IPS-18c (cell line): ENCODE measurements at regions not wholly inside any gene's neighbourhood (a gene's known extent, or its start where the extent isn't known, plus 50 kb on each side); places are given as distances from the start of the nearest gene placed in this dataset.

Source experiments
- H3K4me3 ChIP-seq: 2 replicates; pipeline ENCODE4 v1.7.0; 2013; ENCODE audit warnings: low read depth, mild to moderate bottlenecking, low read length, moderate library complexity; ENCODE audit not compliant: insufficient read depth
- H3K9me3 ChIP-seq: one replicate; pipeline ENCODE4 v1.6.1; 2013; ENCODE audit warnings: mild to moderate bottlenecking, low read length, moderate library complexity; ENCODE audit not compliant: control insufficient read depth, insufficient read depth

DNA sequence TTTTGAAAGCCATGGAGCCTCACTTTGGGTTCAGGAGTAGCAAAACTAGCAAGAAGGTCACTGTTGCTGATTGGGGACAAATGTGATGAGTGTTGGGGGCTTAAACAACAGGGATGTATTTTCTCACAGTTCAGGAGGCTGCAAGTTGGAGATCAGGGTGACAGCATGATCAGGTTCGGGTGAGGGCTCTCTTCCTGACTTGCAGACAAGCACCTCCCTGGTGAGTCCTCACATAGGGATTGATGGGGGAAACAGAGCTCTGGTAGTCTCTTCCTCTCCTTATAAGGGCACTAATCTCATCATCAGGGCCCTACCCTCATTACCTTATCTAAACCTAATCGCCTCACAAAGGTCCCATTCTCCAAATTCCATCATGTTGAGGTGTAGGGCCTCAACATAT is 179.2 kb downstream of the TSHZ3 start:
- Histone ChIP-seq H3K9me3 (no peaks in the 10 kb centered on the region), H3K4me3 (no peak overlapping the region)

DNA sequence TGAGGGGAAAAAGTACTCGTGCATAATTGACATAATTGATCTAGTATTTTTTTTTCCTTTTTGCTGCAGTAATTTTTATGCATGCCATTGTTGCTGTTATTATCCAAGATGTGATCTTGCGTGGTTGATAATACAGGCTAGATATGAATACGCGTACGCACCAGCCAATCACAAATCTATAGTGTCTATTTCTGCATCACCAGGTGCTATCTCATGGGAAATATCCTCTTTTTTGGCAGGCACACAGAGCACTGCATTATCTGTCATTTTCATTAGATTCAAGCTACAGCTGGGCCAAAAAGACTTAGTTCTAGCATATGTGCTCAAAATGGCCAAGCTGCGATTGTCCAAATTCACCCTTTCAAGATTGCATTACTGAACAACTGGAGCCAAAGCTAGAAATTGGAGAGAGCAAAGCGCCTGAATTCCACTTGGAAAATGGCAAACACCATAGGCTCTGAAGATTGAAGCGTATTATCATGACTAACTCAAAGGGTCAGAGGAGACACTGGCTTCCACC is 181.1 kb downstream of the TSHZ3 start:
- no peaks in the 10 kb centered on the region for H3K9me3 ChIP-seq
- no peak overlapping the region for H3K4me3 ChIP-seq

DNA sequence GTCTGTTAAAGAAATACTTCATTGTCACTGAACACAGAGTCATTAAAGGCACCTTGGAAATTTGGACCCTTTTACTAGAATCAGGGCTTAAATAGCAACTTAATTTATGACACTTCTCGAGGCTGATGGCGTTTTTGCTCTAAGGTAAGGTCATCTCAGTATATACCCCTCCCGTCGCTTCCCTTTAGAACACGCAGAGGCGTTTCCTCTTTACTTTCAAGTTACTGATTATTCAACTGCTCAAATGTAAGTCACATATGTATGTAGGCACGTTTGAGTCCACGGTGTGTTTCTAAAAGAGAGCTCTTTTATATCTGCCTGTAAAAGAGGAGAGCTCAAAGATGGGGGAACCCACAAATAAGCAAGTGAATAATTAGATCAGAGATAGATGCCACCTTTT is 181.5 kb downstream of the TSHZ3 start:
- H3K9me3 ChIP-seq: no peaks in the 10 kb centered on the region
- H3K4me3 ChIP-seq: no peak overlapping the region

DNA sequence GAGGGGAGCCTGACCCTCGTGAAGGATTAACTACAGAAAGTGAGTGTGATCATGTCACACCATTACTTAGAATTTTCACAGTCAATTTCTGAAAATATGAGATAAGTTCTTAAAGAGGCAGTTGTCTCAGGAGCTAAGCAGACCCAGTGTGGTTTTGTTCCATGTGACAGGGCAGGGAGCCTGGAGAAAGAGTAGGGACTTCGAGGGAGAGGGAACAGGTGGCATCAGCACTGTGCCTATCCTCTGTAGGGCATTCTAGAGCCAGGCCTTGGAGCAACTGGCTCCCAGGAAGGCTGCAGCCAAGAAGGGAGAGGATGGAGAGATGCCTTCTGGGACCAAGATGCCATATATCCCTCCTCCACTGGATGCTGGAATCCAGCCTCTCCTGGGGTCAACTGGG is 183.0 kb downstream of the TSHZ3 start:
- H3K9me3 ChIP-seq: no peaks in the 10 kb centered on the region
- H3K4me3 ChIP-seq: no peak overlapping the region

DNA sequence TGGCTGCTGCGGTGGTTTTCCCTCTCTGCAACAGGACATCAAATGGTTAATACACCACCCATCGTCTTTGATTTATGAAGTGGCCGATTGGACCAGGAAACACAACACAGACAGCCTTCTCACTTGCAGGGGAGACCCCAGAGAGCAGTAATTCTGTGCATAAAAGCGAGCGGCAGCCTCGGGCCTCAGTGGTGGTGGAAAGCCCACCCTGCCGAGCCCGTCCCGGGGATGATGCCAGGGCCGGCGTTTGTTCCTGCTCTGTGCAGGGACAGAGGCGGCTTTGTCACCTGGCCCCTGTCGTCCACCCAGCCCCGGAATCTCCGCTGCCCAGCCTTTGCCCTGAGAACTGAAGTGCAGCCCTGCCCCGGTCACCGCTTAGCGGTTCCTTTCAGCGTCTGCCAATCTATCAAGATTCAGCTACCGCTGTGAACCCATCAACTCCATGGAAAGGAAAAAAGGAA is 184.4 kb downstream of the TSHZ3 start:
- Histone ChIP-seq H3K9me3 (no peaks in the 10 kb centered on the region), H3K4me3 (no peak overlapping the region)

DNA sequence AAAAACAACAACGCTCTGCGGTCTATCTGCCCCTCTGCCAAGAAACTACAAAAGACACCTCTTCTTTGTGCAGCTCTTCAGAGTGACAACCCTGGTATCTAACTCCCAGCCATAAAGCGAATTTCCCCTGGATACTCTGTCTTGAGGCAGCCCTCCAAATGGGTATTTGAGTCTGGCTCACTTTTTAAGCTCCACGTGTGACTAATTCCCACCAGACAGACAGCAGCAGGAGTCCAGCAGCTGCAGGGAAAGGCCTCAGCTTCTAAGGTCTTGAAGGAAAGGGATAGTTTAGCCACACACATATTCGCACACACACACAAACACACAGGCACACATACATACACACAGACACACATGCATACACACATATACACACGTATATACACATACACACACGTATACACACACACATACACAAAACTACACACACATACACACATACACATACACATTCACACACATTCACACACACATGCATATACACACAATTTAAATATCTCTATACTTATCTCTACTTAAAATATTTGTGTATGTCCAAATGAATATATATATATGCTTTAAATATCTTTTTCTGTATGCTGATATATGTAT is 188.8 kb downstream of the TSHZ3 start:
- no peak overlapping the region for H3K4me3 ChIP-seq
- H3K9me3 ChIP-seq: no peaks in the 10 kb centered on the region

DNA sequence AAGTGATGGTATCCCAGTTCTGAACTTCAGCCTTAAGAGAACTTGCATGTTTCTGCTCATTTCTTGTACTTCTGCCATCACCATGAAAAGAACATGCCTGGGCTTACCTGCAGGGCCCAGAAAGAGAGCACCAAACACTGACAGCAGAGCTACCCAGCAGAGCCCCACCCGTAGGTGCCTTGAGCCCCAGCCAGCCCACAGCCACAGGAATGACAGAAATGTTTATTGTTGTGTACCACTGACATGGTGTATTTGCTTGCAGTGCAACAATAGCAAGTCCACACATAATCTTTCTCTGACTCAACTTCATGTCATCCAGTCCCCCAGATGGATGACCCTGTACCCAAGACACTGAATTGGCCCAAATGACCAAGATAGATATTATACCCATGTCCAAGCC is 195.2 kb downstream of the TSHZ3 start:
- no peaks in the 10 kb centered on the region for H3K9me3 ChIP-seq
- H3K4me3 ChIP-seq: no peak overlapping the region

DNA sequence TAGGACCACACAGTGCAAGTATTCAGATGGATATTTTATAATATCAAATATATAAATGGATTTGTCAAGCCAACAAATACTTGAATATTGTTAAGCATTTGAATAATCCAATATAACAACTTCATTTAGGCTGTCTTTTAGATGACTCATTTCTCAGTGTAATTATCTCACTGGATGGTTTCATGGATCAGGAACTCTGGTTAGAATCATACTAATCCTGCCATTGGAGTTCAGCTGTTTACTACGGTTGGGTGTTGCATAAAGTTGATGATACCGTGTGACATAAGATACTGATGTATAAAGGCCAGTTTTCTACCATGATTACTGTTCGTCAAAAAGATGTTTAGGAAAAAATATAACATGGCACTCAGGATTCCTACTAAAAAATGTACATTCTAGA is 196.3 kb downstream of the TSHZ3 start:
- Histone ChIP-seq H3K4me3 (no peak overlapping the region), H3K9me3 (no peaks in the 10 kb centered on the region)

DNA sequence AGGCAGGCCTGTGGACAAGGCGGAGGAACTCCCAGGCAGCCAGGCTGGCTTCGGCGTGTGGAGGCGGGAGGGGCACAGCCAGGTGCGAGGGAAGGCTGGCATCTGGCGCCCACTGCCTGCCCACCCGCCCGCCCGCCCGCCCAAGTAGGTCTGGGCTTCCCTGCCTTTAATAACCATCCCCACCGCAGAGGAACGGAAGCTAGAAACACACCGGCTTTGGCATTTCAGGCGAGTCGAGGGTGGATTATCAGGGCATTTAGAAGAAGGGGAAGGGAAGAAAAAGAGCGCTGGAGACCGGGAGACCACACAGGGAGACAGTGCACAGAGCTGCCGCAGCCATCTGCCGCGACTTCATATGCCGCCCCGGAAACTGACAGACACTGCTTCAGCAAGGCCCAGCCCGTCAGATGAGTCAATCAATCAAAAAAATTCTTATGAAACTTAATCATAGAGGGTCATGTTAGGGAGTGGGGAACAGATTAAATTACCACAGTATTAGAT is 199.7 kb downstream of the TSHZ3 start:
- no peaks in the 10 kb centered on the region for H3K9me3 ChIP-seq
- H3K4me3 ChIP-seq: no peak overlapping the region

DNA sequence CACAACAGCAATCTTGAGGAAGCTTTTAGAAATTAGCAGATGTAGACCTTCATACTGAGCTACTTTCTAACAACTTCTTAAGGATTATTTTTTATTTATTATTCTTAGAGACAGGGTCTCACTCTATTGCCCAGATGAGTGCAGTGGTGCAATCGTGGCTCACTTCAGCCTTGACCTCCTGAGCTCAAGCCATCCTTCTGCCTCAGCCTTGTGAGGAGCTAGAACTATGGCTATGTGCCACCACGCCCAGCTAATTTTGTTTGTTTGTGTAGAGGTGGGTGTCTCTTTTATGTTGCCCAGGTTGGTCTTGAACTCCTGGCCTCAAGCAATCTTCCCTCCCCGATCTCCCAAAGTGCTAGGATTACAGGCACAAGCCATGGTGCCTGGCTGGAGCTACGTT is 200.6 kb downstream of the TSHZ3 start:
- Histone ChIP-seq H3K9me3 (no peaks in the 10 kb centered on the region), H3K4me3 (no peak overlapping the region)

DNA sequence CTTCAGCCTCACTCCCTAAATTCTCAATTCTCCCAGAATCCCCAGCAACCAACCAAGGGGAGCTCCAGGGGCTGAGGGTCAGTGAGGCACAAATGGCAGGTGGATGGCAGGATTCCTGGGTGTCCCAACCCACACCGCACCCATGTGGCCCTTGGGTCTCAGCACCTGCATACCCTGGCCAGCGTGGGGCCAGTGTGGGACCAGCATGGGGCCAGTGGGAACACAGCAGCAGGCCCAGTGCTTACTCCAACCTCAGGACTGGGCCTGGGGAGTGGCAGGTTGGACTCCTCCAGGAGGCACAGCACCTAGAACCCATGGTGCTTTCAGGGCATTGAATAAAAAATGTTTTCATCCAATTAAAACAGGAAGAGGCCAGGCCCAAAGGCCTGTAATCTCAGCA is 202.0 kb downstream of the TSHZ3 start:
- H3K9me3 ChIP-seq: no peaks in the 10 kb centered on the region

DNA sequence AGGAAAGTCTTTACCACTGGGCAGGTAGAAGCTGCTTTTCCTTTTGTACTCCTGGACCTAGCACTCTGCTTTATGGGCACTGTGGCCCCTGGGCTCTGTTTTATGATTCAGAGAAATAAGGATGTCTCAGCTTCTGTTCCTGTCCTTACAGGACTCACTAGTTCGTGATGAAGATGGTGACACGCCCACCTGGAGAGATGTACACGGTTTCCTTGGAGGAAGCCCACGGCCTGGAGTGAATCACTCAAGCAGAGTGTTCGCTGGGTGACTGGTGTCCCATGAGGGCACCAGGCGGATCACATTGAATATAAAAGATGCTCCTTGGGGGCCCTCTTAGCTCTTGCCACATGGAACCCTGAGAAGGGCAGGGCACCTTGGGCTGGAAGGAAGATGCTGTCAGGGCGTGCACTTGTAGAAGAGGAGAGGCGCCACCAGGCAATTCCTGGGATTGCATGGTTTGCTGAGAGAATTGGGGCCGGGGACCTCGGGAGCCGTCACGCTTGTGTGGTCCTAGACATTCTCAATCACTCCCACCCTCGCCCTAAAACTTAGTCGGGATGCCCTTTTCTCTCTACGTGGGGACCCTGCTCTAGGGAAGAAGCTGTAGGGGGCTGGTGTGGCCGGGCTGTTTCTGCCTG is 202.6 kb downstream of the TSHZ3 start:
- no peaks in the 10 kb centered on the region for H3K9me3 ChIP-seq
- no peak overlapping the region for H3K4me3 ChIP-seq

More for the DNA sequence above, 202.0 kb downstream of the TSHZ3 start:
- H3K4me3 ChIP-seq: no peak overlapping the region

DNA sequence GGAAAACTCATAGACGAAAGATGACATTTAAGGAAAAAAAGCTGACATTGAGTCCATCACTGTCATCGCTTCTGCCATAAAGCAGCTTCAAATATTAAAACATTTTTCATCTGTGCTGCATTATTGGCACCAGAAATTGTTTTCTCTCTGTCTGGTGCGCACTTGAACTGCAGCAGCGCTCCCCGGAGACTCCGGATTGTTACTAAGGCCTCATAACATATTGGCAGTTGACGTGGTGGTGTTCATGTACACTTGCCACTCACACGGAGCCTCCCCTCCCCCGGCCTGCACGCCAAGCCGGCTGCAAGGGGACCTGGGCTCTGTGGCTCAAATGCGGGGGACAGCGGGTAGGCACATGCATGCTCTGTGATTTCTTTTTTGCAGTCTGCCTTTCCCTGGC is 203.2 kb downstream of the TSHZ3 start:
- no peaks in the 10 kb centered on the region for H3K9me3 ChIP-seq

DNA sequence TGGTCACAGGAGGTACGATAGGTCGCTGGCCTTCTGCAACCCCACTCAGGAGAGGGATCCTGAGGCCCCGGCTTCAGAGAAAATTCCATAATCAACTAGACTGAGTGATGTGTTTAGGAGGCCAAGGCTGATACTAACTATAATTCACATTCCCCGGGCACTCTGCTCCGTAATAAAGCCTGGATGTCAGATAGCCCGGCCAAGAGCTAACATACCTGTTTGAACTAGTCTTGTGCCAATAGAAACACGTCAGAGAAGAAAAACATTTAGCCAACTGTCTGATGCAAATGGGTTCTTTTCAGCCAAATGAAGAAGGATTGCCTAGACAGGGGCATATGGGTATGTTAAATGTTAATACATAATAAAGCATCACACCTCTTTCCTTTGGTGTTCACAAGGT is 204.2 kb downstream of the TSHZ3 start:
- Histone ChIP-seq H3K4me3 (no peak overlapping the region), H3K9me3 (no peaks in the 10 kb centered on the region)

More for the DNA sequence above, 203.2 kb downstream of the TSHZ3 start:
- H3K4me3 ChIP-seq: no peak overlapping the region

DNA sequence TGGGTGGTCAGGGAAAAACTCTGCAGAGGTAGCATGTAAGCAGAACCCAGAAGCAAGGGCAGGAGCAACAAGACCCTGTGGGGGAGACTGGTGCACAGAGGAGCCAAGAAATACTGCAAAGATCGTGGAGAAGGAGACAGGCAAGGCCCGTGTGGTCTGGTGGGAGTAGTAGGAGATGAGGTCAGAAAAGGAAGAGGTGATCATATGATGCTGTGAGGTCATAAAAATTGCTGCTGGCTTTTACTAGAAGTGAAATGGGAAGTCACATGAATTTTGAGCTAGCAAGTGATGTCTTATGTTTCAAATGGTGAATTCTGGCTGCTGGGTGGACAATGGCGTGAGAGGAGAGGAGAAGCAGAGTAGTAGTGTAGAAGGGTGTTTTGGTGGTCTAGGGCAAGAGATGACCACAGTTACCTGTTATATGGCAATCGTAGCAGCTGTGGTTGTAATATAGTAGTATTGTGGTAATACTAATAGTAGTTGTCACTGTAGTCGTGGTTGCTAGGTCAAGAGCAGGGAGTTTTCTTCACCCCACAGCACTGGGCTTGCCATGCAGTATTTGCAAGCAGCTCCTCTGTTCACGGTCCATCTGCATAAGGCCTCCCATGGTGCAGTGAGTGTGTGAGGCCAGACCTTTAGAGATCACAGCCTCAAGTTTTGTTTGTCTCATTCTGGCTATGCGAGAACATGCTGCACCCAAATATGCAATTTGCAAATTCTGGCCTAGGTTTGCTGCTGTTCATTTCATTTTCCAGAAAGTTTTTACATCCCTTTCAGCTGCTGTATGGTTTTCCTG is 205.0 kb downstream of the TSHZ3 start:
- H3K4me3 ChIP-seq: no peak overlapping the region

DNA sequence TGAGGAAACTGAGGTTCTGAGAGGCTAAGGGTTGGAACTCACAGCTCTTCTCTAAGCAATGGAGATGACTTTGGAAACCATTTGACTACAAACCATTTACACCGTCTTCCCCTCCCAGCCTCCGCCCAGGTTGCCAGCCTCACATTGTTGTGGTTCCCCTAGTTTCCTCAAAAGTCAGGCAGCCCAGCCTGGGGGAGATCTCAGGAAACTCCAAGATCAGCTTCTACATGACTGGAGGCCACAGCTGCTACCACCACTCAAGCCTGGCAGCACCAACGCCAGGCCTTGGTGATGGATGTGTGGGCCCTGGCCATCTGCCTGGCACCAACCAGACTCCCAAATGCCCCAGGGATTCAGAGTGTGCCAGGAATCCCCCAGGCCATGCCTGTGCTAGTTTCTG is 207.9 kb downstream of the TSHZ3 start:
- H3K9me3 ChIP-seq: no peaks in the 10 kb centered on the region
- H3K4me3 ChIP-seq: no peak overlapping the region

More for the DNA sequence above, 205.0 kb downstream of the TSHZ3 start:
- H3K9me3 ChIP-seq: no peaks in the 10 kb centered on the region

DNA sequence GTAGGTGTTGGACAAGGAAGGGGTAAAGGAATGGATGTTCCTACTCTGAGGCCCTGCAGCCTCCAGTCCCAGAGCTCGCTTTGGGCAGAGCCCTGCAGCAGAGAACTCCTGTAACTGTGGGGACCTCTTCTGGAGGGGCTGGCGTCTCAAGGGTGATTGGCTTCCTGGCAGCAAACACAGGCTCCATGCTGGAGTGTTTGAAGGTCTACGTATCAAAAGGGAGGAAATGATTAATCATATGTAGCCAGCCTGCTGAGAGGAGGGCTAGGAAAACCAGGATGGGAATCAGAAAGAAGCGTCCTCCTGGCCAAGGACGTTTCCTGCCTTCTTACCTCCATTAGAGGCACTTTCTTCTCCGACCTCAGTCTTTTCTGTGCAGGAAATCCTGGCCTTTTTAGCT is 208.5 kb downstream of the TSHZ3 start:
- H3K4me3 ChIP-seq: no peak overlapping the region
- H3K9me3 ChIP-seq: no peaks in the 10 kb centered on the region
